ENCODE measurements at regions not wholly inside any gene's neighbourhood (a gene's known extent, or its start where the extent isn't known, plus 50 kb on each side); places are given as distances from the start of the nearest gene placed in this dataset.

DNA sequence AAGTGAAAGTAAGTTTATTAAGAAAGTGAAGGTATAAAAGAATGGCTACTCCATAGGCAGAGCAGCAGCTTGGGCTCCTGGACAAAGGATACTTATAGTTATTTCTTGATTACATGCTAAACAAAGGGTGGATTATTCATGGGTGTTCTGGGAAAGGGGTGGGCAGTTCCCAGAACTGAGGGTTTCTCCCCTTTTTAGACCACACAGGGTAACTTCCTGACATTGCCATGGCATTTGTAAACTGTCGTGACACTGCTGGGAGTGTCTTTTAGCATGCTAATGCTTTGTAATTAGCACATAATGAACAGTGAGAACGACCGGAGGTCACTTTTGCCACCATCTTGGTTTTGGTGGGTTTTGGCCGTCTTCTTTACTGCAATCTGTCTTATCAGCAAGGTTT lies 557.6 kb downstream of the SPRY1 start:
- no peak for DNase-seq

DNA sequence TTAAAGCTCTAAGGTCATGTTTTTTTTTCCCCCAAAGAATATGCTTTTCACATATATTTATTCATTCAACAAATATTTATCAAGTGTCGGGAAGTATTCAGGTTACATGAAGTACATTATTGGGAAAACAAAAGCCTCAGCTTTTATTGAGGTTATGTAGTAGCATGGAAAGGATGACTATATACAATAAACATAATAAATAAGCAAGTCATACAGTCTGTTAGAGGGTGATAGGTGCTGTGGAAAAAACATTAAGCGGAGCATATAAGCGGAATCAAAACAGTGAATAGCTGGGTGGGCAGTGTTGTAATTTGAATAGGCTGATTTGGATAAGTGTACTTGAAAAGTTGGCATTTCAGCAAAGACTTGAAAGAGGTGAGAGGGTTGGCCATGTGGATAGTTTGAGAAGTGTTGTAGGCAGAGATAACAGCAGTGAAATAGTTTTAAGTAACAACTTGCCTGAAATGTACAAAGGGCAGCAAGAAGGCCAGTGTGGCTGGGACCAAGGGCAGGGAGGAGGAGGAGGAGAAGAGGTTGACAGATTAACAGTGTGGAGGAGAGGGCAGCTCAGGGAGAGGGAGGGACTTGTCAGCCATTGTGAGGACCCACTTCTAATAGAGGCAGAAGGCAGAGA lies 558.7 kb downstream of the SPRY1 start:
- no peak for DNase-seq

DNA sequence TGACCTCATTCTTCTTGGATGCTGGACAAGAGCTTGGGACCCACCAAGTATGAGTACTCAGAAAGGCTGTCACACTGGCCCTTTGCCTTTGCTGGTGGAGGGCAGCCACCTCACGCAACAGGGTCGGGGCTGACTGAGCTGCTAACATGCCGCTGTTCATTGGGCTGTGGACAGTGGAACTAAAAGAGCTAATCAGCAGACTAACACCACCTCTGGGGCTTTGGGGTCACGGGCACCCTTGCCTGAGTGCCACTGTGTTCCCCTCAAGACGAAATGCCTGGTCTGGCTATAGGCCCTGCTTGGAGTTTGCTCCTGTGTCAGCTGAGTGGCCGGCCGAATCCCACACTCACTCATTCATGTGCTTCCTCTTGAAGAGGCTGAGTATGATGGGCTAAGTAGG lies 559.6 kb downstream of the SPRY1 start:
- DNase-seq, result no peak

DNA sequence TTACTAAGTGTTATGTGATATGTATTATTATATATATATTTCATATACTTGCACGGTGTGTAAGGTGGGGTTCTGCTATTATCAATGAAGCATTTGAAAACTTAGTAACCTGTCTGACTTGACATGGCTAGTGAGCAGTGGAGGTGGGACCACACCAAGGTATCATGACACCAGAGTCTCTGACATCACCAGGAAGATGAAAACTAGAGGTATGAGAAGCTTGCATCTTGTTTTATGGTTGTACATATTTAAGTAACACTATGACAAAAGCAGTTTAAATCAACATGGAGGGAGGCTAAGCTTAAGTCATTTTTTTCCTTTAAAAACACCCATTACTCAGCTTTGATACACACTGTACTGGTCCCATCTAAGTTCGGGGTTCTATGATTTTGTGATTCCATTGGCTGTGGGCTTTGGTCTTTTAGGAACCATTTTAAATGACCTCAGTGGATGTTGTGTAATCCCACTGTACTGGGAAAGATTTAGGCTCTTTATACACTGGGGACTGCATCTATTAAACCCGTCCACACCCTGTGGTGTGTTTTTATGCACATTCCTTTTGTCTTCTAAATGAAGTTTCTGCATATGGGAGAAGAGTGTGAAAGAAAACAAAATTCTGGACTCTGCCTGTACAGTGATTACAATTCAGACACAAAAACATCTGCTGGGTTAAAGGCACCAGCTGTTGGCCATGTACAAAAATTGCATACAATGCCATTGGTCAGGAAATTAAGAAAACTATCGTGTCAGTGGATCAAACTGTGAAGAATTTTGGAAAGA lies 570.6 kb downstream of the SPRY1 start:
- DNase-seq, result no peak

DNA sequence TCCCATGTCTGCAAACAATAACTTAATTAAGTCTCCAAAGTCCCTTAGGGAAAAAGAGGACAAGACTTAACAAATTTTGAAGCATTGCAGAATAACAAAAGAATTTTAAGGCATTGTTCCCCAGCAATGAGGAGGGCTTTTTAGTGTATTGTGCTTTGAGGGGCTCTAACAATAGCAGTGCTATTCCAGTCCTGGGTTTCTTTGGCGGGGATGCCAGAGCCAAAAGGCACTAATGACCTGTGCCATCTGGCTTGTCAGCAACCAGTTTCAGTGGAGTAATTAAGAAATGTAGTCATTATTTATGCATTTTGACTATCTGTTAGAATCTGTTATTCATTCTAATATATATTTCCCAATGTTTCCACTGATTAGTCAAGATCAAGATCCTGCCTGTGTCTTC lies 575.4 kb downstream of the SPRY1 start:
- no peak for DNase-seq

DNA sequence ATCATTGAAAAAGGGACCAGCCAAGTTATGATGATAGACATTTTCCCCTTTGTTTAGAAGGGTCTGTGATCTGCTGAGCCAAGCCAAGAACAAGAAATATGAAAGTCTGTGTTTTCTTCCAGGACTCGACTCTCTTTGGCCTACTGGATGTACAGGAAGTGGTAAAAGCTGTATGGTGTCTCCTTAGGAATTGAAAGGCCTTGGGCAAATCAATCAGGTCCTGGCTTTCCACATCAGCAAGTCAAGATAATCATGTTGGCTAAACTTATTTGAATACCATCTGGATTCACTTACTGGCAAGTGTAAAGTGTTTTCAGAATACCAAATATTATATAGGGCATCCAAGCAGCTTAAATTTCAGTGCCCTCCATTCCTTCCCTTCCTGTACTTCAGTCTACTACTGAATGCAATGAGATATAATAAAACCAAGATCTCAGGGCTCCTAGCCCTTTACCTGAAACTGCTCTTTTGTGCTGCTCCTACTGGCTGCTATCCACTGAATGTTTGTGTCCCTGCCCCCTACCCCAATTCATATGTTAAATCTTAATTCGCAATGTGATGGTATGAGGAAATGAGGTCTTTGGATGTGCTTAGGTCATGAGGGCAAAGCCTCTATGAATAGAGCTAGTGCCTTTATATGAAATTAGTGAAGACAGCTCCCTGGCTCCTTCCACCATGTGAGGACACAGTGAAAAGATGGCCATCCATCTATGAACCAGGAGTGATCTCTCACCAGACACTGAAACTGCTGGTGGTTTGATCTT lies 578.0 kb downstream of the SPRY1 start:
- no peak for DNase-seq

DNA sequence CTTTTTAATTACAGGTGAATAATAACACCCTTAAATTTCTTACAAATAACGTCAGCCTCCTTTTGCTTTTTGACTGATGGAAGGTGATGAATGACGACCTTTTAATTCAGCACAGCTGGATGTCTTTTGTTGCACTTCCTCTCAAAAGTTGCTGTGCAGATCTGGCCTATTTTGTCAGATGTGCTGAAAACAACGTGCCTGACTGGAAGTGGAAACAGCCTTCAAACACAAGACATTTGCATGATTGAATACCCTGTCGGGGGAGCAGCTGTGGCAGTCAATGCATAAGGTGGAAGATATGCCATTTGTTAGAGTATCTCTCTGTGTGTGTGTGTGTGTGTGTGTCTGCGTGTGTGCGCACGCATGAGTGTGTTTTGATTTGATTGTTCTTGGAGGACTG lies 579.7 kb downstream of the SPRY1 start:
- peak; percentile 12 for DNase-seq

DNA sequence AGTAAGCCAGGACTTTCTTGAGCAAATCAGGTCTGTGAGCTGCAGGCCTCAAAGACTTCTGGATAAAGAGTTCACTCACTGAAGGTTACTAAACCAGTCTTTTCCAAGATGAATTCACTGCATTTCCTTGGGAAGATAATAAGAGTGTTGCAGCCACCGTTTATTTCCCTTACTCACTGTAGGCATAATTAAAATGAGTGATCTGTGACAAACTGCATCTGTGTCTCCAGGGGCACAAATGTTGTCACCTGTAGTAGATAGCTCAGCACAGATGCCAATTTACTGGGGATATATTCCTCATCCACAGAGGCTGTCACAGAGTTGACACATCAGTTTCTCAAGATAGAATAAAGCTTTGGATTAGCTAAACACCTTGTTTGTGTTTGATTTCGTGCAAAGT lies 580.2 kb downstream of the SPRY1 start:
- peak; percentile 17 for DNase-seq

DNA sequence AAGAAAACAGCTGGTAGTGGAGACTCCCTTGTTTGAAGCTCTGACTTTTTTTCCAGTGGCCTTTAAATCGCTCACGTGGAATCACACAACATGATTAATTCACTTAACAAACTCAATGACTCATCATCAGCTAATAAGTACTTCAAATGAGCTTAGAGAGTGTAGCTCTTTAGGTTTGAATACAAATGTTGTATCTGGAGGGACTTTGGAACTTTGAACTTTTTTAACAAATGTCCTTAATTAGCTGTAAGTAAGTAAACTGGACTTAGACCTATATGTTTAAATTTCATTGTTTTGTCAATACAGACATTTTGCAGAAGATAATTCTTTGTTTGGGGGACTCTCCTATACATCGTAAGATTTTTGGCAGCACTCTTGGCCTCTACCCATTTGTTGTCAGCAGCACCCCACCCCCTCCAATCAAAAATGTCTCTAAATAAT lies 581.1 kb downstream of the SPRY1 start:
- DNase-seq, result no peak

DNA sequence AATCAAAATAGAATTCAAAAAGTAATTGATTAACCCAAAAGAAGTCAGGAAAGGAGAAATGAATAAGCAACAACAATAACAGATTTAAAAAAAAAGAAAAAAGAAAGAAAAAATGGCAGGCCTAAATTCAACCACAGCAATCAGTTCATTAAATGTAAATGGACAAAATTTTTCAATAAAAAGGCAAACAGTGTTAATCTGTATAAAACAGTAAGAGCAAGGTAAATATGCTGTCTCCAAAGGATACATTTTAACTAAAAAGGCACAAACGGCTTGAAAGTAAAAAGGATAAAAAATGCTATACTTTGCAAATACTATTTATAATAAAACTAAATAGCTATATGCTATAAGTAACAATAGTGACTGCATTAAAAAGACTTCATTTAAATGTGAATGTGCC lies 582.0 kb downstream of the SPRY1 start:
- DNase-seq, result no peak

DNA sequence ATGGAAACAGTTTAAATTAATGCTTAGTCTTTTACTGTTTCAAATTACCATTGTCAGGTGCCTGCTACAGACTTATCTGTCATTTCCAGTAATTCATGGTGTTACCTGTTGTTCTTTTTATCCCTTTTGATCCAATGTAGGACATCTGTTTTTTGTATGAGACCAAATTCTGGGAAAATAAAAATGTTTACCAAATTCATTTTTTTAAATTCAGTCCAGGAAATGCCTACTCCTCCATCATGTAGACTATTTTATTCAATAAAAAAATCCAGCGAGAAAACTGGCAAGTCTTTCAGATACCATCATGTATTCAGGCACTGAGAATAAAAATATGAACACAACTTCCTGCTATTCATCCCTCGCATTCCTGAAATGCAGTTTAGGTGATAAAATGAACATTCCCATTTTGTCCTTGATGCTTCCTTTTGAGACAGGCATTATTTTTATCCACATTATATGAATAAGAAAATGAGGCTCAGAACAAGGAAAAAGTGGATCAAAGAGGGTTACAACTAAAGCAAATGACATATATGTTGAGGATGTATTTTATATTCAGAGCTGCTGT lies 584.2 kb downstream of the SPRY1 start:
- DNase-seq, result no peak

DNA sequence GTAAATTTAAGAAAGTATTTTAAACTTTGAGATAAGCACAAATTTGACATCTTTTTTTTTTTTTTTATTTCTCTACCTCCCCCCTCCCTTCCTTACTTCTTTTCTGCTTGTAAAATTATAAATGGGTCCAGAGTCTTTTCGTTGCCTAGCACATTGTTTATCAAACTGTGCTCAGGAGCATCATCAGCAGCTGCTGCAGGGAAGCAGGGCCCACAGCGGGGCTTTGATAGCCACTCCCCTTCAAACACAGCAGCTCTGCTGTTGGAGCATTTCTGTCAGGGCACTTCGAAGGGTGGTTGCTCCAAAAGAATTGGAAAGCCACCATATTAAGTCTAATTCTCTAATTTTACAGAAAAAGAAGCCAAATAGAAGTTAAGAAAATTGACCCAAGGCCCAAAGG lies 588.3 kb downstream of the SPRY1 start:
- DNase-seq, result no peak

DNA sequence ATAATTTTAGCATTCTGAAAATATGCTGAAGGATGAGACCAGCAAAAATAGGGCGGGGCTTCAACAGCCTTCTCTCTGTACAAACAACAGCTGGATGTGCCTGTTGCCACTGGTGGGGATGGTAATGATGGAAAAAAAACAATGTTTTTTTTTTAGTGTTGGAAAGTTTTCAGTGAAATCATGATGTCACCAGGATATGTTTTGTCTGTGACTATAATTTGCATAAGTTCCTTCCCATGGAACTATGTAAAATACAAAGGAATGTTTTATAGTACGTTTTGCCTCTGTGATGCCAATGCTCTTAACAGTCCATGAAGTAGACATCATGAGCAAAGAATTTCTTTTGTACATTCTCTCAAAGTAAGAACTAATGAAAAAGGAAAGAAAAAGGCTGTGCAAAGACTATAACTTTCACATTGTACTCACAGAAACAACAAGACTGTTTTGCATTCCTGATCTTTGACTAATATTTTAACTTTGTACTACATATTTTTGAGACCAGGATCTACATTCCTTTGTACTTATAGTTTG lies 589.7 kb downstream of the SPRY1 start:
- DNase-seq, result no peak

DNA sequence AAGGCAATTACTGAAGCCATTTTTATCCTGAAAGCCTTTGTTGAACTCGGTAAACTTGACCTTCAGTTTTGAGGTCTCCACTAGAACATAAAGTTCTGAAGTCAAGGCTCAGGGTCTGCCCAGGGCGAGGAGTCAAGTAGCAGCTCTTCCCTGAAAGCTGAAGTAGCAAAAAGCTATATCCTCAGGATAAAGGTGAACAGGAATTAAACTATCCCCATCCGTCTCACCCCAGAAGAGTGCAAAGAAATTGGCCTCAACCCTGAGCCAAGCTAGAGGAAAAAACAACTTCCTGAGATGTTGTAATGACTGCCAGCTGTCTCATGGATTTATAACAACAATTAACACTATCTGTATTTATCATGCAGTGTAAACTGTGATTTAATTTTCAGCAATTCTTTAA lies 590.8 kb downstream of the SPRY1 start:
- no peak for DNase-seq

DNA sequence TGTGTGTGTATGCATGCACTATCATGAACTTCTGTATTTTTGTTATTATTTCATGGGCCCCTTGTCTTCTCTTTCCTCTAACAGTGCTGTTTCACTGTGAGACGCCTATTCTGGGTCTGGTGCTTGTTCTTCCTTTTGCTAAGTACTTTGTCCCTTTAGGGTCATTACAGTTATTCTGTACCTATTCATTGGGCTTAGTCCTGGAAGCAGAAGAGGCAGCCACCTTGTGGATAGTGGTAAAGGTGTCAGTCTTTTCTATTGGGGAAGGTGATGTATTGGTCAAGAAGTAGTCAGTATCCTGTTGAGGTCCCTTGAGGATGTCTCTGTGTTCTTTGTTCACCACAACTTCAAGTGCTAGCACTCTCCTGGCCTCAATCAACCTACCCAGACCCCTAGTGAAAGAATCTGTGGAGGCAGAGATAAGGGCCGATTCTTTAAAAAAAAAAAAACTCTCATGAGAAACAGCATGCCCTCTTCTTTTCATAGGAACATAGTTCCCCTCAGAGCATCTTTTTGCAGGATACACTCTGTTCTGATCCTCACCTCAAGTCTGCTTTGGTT lies 593.8 kb downstream of the SPRY1 start:
- no peak for DNase-seq

DNA sequence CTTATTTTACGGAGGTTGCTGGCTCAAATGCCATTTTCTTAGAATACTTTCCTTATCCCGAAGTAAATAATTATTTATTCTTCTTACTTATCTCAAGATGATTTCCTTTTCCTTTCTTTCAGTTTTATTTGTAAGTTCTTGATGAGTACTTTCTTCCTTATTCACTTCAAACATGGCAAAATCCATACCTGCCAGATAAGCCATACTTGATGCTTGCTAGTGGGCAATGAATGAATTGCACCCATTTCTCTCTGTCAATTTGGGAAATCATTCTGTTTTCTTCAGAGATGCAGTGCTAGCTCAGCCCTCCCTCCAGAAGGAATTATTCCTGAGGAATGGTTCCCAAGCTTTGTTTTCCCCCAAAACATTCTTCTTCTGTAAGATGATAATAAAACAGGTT lies 598.3 kb downstream of the SPRY1 start:
- no peak for DNase-seq

DNA sequence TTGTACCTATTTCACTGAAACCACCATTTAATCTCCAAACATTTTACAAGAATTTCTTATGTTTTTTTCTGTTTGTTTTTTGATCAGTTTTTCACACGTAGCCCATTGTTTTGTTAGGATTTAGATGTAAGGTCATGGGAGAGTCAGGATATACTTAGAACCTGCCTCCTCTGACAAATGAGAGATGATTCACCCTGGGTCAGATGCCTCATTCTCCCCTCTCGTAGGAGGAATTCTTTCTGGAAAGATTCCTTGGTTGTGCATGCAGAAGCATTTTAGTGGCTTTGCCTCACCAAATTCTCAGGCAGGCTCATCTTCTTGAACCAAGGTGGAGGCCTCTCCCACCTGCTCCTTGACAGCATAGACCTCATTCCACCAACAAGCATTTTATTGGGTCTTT lies 599.3 kb downstream of the SPRY1 start:
- DNase-seq, result no peak

DNA sequence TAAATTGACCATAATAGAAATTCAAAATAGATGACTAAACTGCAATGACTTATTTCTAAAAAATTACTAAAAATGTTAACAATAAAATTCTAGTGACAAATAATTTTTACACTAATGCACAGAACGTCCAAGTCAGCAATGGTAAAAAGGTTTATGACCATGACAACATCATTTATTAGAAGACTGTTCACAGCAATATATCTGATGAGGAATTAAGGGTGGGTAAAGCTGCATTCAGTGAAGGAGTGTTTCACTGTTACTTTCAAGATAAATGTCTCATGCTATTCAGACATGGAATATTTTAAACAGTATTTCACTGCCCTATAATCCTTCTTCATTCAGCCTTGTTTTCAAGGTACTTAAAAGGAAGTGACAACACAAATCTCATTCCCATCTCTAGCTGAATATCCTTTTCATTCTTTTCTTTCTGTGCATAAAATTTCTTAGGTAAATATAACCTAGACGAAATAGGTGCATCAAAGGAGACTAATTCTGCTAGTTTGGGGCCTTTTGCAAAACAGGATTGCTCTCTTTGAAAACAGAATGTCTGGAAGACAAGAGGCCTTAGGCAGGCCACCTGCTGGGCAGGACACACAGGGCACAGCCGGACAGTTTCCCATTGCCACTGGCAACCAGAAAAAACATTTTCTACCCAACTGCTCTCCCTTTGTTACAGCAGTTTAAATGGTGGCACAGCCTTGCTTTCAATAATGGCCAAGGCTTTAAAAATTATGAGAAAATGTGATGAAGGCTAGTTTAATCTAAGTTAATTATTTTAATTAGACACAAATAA lies 600.3 kb downstream of the SPRY1 start:
- no peak for DNase-seq

DNA sequence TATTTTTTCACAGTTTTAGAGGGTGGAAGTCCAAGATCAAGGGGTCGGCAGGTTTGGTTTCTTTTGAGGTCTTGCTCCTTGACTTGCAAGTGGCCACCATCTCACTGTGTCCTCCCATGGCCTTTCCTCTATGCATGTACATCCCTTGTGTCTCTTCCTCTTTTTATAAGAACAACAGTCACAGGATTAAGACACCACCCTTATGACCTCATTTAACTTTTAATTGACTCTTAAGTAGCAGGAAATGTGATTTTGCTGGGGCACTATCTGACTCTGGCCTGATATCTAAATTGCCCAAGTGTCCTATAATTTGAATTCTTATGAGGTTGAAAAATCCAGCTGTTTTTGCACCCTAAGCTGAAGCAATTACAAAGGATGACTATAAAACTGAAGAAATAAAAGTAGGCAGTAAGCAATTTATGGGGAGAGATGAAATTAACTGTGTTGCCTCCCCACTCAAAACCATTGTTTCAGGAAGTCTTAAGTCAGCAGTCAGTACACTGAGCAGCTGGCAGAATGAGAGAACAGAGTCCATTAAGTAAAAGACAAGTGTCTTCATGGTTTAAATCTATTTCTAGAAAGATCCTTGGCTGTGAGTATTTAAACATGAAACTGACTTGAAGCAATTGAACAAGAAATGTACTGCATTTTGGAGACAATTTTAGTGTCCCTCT lies 601.3 kb downstream of the SPRY1 start:
- DNase-seq, result no peak

DNA sequence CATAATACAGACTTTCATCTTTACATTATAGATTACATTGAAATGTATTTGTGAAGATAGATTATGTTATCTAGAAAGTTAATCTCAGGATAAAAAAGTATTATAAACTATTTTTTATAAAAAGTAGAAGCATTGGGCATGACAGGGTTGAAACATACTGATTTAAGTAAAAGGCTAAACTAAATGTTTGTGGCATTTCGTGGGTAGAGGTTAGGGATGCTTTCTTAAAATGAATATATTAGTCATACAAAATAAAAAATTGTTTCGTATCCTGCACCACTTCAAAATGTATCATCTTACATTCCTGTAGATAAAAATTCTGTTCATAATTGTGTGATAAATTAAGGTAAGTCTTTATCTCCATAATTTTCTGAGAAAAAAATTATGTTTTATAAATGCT lies 603.6 kb downstream of the SPRY1 start:
- no peak for DNase-seq

DNA sequence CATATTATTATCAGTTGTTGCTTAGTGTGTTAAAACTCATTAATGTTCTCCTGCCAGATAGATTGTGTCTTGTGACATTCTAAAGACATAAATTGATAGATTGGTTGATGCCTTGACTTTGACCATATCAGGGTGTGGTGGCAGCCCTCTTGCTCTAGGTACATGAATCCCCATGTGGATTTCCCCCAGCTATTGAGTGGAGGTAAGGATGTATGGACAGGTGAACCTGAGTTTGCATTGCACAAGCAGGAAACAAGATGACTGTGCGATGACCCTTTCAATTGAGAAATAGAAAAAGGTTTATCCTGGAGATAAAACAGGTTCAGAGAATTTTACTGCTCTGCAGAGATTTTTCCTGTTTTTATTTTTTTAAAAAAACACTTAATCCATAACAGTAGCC lies 619.2 kb downstream of the SPRY1 start:
- no peak for DNase-seq
